Motor neuron (in vitro differentiated cells): ENCODE measurements at regions not wholly inside any gene's neighbourhood (a gene's known extent, or its start where the extent isn't known, plus 50 kb on each side); places are given as distances from the start of the nearest gene placed in this dataset.

ENCODE experiments used
- ATAC-seq, 8 experiments: fragments of 200-7000 bp; cut with Tn5 transposase; replicated peaks in 6 of 8; 2 replicates each; pipeline ENCODE4 v1.8.0; 2021; ENCODE audit warnings: mild to moderate bottlenecking in 8 of 8, moderate library complexity in 8 of 8
- H3K27ac ChIP-seq, 2 donors: fragments of 250-450 bp; sonication (Bioruptor Pico); 2 replicates each; pipeline ENCODE4 v1.9.0; 2021; ENCODE audit warnings: antibody characterized with exemption in 2 of 2, mild to moderate bottlenecking in 2 of 2, moderate library complexity in 1 of 2
- H3K4me1 ChIP-seq, 2 donors: fragments of 250-450 bp; sonication (Bioruptor Pico); replicated peaks in 1 of 2; 2 replicates each; pipeline ENCODE4 v1.6.1; 2021; ENCODE audit warnings: antibody characterized with exemption in 2 of 2, mild to moderate bottlenecking in 2 of 2, moderate library complexity in 1 of 2
- H3K4me3 ChIP-seq, 5 donors: fragments of 250-450 bp; sonication (Bioruptor Pico); 2 replicates each; pipeline ENCODE4 v1.9.0; 2021; ENCODE audit warnings: antibody characterized with exemption in 5 of 5, mild to moderate bottlenecking in 5 of 5, moderate library complexity in 4 of 5
- in situ Hi-C, 9 experiments: fragments of 400-800 bp; cut with MboI; loops; one replicate each; pipeline ENCODE4 v1.15.0; 2021; ENCODE audit warnings: low sequenced_read_pairs in 9 of 9, low pct_unique_long_range_greater_than_20kb in 2 of 9; ENCODE audit not compliant: unreplicated experiment in 9 of 9

DNA sequence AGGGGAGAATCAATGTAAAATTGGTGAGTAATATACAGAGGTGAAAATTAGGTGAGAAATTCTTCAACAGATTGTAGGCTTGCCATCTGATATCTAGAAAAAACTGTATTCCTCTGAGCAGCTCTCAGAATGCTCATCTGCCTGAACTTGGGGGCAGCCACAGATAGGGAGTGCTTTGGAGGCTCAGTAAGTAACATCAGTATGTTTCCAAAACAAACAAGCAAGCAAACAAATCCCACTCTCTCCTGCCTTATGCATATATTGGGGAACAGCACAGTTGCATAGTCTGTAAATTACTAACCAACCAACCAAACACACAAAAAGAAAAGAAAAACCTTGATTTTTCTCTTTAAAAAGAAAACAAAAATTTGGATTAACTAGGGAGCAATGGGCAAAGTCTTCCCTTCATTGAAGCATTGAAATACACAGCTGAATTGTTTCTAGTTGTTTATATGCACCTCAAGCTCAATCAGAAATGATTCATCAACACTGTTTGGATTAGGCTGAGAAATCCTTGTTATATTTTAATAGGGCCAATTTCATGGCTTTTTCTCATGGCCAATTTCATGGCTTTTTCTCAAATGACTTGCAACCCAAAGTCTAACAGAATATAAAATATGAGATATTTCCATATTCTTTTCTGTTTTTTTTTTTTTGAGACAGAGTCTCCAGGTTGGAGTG, 50.1 kb upstream of the DEK start:
- Histone ChIP-seq H3K27ac (no peak overlapping the region), H3K4me3 (no peak overlapping the region), H3K4me1 (no peaks in the 10 kb centered on the region)
- in situ Hi-C loops, result loop anchor here in 4 of 9 experiments (25.0 kb wide), 2 partner anchors 198 to 1152 kb away; no protein-coding TSS in a partner anchor
- ATAC-seq, result no peak
